Glutamatergic neuron (in vitro differentiated cells): ENCODE measurements at regions not wholly inside any gene's neighbourhood (a gene's known extent, or its start where the extent isn't known, plus 50 kb on each side); places are given as distances from the start of the nearest gene placed in this dataset.

Experiments used
- DNase-seq: peaks from one replicate; pipeline ENCODE4 v3.0.0; 2022
- H3K27ac Mint-ChIP-seq: one replicate; pipeline ENCODE4 v1.8.0; 2020; ENCODE audit warnings: mild to moderate bottlenecking, mixed read lengths, inconsistent platforms; ENCODE audit not compliant: unreplicated experiment
- H3K27me3 Mint-ChIP-seq: one replicate; pipeline ENCODE4 v1.8.0; 2020; ENCODE audit warnings: mild to moderate bottlenecking, moderate library complexity, mixed read lengths, inconsistent platforms; ENCODE audit not compliant: unreplicated experiment
- H3K36me3 Mint-ChIP-seq: one replicate; pipeline ENCODE4 v1.8.0; 2020; ENCODE audit warnings: mild to moderate bottlenecking, mixed read lengths, inconsistent platforms; ENCODE audit not compliant: unreplicated experiment
- H3K4me1 Mint-ChIP-seq: one replicate; pipeline ENCODE4 v1.8.0; 2020; ENCODE audit warnings: mild to moderate bottlenecking, low read depth, mixed read lengths, inconsistent platforms; ENCODE audit not compliant: unreplicated experiment
- H3K4me3 Mint-ChIP-seq: one replicate; pipeline ENCODE4 v1.8.0; 2020; ENCODE audit warnings: mild to moderate bottlenecking, mixed read lengths, inconsistent platforms; ENCODE audit not compliant: unreplicated experiment
- H3K9me3 Mint-ChIP-seq: one replicate; pipeline ENCODE4 v1.8.0; 2020; ENCODE audit warnings: mild to moderate bottlenecking, moderate library complexity, mixed read lengths, inconsistent platforms; ENCODE audit not compliant: unreplicated experiment
- TF ChIP-seq, protein P1 (sequence below): fragments of 200-600 bp; sonication (generic); IDR thresholded peaks from one replicate; pipeline ENCODE4 v1.5.0; 2021; ENCODE audit not compliant: partially characterized antibody, unreplicated experiment

DNA sequence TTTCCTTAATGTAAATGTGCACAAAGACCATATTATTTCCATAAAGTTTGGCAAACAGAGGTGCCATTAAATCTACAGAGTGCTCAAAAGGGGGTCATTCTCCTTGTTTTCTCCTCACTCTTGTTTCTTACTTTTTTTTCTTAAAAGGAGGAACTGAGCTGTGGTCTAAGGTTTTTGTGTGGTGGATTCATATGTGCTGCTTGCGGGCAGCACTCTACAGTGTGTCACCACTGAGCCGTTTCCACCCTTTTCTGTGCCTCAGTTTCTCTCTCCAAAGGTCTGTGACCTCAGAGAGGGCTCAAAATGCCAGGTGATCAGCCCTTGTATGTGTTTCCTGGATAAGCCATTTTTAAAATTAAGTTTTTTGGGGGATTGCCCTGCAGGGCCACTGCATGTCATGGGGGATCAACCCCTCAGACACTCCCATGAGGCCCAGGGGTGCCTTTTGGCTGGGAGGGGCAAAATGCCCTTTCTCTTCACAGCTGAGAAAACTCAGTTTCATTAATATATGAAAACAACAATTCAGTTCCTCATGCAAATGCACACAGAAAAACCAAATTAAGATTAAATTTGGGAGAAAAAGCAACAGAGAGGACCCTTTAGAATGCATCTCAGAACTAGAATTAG lies 56.9 kb upstream of the VOPP1 start:
- H3K4me1 Mint-ChIP-seq = no peaks in the 10 kb centered on the region
- peaks cover 6% of the 10 kb centered on the region for H3K9me3 Mint-ChIP-seq
- TF ChIP-seq, protein P1, sequence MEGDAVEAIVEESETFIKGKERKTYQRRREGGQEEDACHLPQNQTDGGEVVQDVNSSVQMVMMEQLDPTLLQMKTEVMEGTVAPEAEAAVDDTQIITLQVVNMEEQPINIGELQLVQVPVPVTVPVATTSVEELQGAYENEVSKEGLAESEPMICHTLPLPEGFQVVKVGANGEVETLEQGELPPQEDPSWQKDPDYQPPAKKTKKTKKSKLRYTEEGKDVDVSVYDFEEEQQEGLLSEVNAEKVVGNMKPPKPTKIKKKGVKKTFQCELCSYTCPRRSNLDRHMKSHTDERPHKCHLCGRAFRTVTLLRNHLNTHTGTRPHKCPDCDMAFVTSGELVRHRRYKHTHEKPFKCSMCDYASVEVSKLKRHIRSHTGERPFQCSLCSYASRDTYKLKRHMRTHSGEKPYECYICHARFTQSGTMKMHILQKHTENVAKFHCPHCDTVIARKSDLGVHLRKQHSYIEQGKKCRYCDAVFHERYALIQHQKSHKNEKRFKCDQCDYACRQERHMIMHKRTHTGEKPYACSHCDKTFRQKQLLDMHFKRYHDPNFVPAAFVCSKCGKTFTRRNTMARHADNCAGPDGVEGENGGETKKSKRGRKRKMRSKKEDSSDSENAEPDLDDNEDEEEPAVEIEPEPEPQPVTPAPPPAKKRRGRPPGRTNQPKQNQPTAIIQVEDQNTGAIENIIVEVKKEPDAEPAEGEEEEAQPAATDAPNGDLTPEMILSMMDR = no peak
- no peaks in the 10 kb centered on the region for H3K27me3 Mint-ChIP-seq
- H3K27ac Mint-ChIP-seq = no peak overlapping the region
- DNase-seq = no peak
- no peak overlapping the region for H3K4me3 Mint-ChIP-seq
- no peaks in the 10 kb centered on the region for H3K36me3 Mint-ChIP-seq

DNA sequence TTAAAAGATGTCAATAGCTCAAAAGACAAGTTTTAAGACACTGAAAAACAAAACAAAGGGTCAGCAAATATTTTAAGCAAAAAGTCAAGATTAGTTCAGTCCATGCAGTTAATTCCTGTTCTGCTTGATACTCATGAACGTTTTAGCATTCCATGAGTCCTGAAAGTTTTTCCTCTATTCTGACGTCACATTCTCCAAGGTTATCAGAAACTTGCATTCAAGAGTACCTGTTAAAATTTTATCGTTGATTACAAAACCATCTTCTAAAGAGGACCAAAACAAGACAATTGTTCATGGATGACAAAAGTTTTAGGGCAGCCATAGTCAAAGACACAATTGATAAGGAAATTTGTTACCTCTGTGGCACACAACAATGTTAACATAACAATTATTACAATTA lies 52.5 kb upstream of the VOPP1 start:
- Mint-ChIP-seq H3K4me3 (no peak overlapping the region), H3K9me3 (peaks cover 6% of the 10 kb centered on the region), H3K27me3 (no peaks in the 10 kb centered on the region), H3K27ac (no peak overlapping the region), H3K36me3 (peaks cover 6% of the 10 kb centered on the region), H3K4me1 (no peaks in the 10 kb centered on the region)
- DNase-seq = no peak
- TF ChIP-seq, protein P1 = no peak

DNA sequence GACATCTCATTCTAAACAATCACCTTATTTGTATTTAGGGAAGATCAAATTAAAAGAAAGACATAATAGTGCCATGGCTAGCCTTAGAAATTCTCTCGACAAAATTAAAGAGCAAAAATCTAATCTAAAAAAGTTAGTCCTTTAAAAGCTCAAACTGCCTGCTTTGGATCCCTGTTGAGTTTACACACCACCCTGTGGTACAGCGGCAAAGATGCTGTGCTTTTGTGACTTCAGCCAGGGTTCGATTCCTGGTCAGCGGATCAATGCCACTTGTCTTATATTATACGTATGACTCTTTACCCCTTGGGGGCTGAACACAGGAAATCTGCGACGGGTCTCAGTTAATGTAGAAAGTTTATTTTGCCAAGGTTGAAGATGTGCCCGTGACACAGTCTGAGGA lies 51.3 kb upstream of the VOPP1 start:
- Mint-ChIP-seq H3K9me3 (no peaks in the 10 kb centered on the region), H3K4me3 (no peak overlapping the region), H3K36me3 (peaks cover 10% of the 10 kb centered on the region), H3K27ac (no peak overlapping the region), H3K4me1 (no peaks in the 10 kb centered on the region), H3K27me3 (no peaks in the 10 kb centered on the region)
- TF ChIP-seq, protein P1 = no peak
- no peak for DNase-seq

DNA sequence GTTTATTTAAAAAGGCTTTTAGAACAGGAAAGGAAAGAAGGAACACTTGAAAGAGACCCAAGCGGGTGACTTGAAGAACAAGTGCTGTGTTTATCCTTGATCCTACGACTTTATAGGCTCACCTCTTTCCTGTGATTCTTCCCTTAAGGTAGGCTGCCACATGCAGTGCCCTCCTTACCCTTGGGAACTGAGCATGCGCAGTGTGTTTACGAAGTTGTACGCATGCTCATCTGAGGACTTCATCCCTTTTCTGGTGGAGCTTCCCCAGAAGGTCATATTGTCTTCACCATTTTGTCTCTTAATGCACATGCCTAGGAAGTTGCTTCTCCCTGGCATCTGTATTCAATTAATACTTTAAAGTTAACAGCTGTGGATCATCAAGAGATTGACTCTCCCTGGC lies 49.9 kb upstream of the VOPP1 start:
- no peaks in the 10 kb centered on the region for H3K4me1 Mint-ChIP-seq
- no peak overlapping the region for H3K4me3 Mint-ChIP-seq
- DNase-seq = no peak
- H3K36me3 Mint-ChIP-seq = peaks cover 15% of the 10 kb centered on the region
- H3K9me3 Mint-ChIP-seq = no peaks in the 10 kb centered on the region
- no peak overlapping the region for H3K27ac Mint-ChIP-seq
- no peaks in the 10 kb centered on the region for H3K27me3 Mint-ChIP-seq
- TF ChIP-seq, protein P1 = no peak
